ENCODE measurements at regions not wholly inside any gene's neighbourhood (a gene's known extent, or its start where the extent isn't known, plus 50 kb on each side); places are given as distances from the start of the nearest gene placed in this dataset.

DNA sequence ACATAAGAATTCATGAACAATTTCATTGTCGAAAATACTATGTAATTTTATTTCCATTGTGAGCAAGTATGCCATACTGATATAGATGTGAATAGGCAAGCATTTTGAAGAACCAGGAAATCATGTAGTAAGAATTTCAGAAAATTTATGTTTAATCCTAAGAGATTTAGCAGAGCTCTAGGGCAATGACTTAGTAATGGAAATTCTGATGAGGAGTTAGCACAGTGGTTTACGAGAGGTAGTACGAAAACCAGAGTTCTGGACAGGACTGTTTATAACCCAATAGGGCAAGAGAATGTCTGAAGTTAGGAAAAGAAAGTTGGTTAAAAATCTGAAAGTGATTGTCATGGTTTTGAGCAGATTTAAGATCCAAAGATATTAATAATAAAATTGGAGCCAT is 439.6 kb upstream of the DEPDC1 start:
- H3K27me3 ChIP-seq (ENCODE audit: control insufficient read depth in 4 of 4, insufficient read depth in 4 of 4, low read length in 3 of 4) = peaks cover 0 to 2% (median 0%) of the 10 kb centered on the region in 4 donors
- H3K36me3 ChIP-seq (ENCODE audit: control insufficient read depth in 4 of 4, insufficient read depth in 3 of 4, low read depth in 1 of 4, low read length in 3 of 4) = no peaks in the 10 kb centered on the region
- 88% methylated on average over 3 of the region's 3 CpGs for WGBS

DNA sequence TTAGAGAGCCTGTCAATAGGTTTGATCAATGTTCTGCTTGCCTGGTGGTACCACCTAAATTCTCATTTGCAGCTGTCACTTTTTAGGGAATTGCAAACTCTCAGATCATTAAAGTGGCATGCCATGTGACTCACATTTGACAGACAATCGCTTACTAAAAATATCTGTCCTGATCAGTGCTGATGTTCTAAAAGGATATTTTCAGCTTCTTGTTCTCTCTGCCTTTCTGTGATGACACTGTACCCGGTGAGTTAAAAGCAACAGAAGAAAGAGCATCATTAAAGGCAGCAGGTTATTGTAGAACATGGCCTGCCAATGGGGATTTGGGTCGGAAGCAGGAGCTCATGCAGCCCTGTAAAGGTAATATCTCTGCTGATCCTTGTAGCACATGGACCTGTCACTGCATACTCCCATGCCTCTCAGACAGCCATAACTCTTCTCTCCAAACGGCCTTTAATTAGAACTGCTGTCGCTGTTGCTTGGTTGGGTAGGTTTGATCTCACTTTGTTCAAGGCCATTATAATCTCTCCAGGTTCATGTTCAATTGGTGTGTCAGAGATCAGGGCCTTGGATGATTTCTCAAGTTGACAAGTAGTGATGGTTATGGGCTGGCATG is 441.3 kb upstream of the DEPDC1 start:
- Histone ChIP-seq H3K9me3 (ENCODE audit: control insufficient read depth in 4 of 4, low read length in 3 of 4) (no peaks in the 10 kb centered on the region), H3K4me1 (ENCODE audit: control insufficient read depth in 4 of 4, insufficient read depth in 4 of 4, low read length in 3 of 4) (no peaks in the 10 kb centered on the region), H3K27me3 (ENCODE audit: control insufficient read depth in 4 of 4, insufficient read depth in 4 of 4, low read length in 3 of 4) (peaks cover 0 to 2% (median 0%) of the 10 kb centered on the region in 4 donors), H3K36me3 (ENCODE audit: control insufficient read depth in 4 of 4, insufficient read depth in 3 of 4, low read depth in 1 of 4, low read length in 3 of 4) (no peaks in the 10 kb centered on the region), H3K27ac (ENCODE audit: low read depth in 1 of 2, low read length in 2 of 2) (no peak overlapping the region), H3K4me3 (ENCODE audit: low read depth in 1 of 3, low read length in 3 of 3) (no peak overlapping the region), H3K9ac (ENCODE audit: low read depth in 1 of 2, low read length in 2 of 2) (no peak overlapping the region)
- WGBS = 81% methylated on average over 5 of the region's 5 CpGs
- DNase-seq (ENCODE audit: low spot score) = no peak
- TF ChIP-seq FOXA1 (IDR thresholded peaks at IDR 0.05) = no peak
- TF ChIP-seq GABPA (IDR thresholded peaks at IDR 0.05 in 1 of 2, conservative IDR thresholded peaks at IDR 0.05 in 1 of 2) = no peak
- no peak for TF ChIP-seq HNF4G (IDR thresholded peaks at IDR 0.05)
- no peak for TF ChIP-seq NR2F2 (IDR thresholded peaks at IDR 0.05)
- TF ChIP-seq RAD21 (IDR thresholded peaks at IDR 0.05) = no peak
- TF ChIP-seq, protein P1, sequence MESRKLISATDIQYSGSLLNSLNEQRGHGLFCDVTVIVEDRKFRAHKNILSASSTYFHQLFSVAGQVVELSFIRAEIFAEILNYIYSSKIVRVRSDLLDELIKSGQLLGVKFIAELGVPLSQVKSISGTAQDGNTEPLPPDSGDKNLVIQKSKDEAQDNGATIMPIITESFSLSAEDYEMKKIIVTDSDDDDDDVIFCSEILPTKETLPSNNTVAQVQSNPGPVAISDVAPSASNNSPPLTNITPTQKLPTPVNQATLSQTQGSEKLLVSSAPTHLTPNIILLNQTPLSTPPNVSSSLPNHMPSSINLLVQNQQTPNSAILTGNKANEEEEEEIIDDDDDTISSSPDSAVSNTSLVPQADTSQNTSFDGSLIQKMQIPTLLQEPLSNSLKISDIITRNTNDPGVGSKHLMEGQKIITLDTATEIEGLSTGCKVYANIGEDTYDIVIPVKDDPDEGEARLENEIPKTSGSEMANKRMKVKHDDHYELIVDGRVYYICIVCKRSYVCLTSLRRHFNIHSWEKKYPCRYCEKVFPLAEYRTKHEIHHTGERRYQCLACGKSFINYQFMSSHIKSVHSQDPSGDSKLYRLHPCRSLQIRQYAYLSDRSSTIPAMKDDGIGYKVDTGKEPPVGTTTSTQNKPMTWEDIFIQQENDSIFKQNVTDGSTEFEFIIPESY (IDR thresholded peaks at IDR 0.05) = no peak
- no peak for TF ChIP-seq RXRA (IDR thresholded peaks at IDR 0.05)
- TF ChIP-seq, protein P2, sequence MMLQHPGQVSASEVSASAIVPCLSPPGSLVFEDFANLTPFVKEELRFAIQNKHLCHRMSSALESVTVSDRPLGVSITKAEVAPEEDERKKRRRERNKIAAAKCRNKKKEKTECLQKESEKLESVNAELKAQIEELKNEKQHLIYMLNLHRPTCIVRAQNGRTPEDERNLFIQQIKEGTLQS (IDR thresholded peaks at IDR 0.05) = no peak
- TF ChIP-seq HNF4A (conservative IDR thresholded peaks at IDR 0.05) = no peak
- TF ChIP-seq, protein P3, sequence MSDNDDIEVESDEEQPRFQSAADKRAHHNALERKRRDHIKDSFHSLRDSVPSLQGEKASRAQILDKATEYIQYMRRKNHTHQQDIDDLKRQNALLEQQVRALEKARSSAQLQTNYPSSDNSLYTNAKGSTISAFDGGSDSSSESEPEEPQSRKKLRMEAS (IDR thresholded peaks at IDR 0.05) = no peak
- no peak for TF ChIP-seq YY1 (IDR thresholded peaks at IDR 0.05)
- no peak for TF ChIP-seq JUND (IDR thresholded peaks at IDR 0.05)
- TF ChIP-seq TAF1 (conservative IDR thresholded peaks at IDR 0.05) = no peak
- TF ChIP-seq SP1 (IDR thresholded peaks at IDR 0.05) = no peak
- TF ChIP-seq, protein P4, sequence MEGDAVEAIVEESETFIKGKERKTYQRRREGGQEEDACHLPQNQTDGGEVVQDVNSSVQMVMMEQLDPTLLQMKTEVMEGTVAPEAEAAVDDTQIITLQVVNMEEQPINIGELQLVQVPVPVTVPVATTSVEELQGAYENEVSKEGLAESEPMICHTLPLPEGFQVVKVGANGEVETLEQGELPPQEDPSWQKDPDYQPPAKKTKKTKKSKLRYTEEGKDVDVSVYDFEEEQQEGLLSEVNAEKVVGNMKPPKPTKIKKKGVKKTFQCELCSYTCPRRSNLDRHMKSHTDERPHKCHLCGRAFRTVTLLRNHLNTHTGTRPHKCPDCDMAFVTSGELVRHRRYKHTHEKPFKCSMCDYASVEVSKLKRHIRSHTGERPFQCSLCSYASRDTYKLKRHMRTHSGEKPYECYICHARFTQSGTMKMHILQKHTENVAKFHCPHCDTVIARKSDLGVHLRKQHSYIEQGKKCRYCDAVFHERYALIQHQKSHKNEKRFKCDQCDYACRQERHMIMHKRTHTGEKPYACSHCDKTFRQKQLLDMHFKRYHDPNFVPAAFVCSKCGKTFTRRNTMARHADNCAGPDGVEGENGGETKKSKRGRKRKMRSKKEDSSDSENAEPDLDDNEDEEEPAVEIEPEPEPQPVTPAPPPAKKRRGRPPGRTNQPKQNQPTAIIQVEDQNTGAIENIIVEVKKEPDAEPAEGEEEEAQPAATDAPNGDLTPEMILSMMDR (IDR thresholded peaks at IDR 0.05; ENCODE audit: low read depth, low read length, missing input control) = no peak
- TF ChIP-seq, protein P5, sequence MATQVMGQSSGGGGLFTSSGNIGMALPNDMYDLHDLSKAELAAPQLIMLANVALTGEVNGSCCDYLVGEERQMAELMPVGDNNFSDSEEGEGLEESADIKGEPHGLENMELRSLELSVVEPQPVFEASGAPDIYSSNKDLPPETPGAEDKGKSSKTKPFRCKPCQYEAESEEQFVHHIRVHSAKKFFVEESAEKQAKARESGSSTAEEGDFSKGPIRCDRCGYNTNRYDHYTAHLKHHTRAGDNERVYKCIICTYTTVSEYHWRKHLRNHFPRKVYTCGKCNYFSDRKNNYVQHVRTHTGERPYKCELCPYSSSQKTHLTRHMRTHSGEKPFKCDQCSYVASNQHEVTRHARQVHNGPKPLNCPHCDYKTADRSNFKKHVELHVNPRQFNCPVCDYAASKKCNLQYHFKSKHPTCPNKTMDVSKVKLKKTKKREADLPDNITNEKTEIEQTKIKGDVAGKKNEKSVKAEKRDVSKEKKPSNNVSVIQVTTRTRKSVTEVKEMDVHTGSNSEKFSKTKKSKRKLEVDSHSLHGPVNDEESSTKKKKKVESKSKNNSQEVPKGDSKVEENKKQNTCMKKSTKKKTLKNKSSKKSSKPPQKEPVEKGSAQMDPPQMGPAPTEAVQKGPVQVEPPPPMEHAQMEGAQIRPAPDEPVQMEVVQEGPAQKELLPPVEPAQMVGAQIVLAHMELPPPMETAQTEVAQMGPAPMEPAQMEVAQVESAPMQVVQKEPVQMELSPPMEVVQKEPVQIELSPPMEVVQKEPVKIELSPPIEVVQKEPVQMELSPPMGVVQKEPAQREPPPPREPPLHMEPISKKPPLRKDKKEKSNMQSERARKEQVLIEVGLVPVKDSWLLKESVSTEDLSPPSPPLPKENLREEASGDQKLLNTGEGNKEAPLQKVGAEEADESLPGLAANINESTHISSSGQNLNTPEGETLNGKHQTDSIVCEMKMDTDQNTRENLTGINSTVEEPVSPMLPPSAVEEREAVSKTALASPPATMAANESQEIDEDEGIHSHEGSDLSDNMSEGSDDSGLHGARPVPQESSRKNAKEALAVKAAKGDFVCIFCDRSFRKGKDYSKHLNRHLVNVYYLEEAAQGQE (IDR thresholded peaks at IDR 0.05) = no peak
- TF ChIP-seq FOXA2 (IDR thresholded peaks at IDR 0.05) = no peak

More for the DNA sequence above, 439.6 kb upstream of the DEPDC1 start:
- TF ChIP-seq EGR1 (IDR thresholded peaks at IDR 0.05; ENCODE audit: low read depth in 2 of 2) (no peak), NR2F2 (IDR thresholded peaks at IDR 0.05) (no peak), FOXA1 (IDR thresholded peaks at IDR 0.05) (no peak), YY1 (IDR thresholded peaks at IDR 0.05) (no peak), SP1 (IDR thresholded peaks at IDR 0.05) (no peak), TAF1 (conservative IDR thresholded peaks at IDR 0.05) (no peak), RAD21 (IDR thresholded peaks at IDR 0.05) (no peak), FOXA2 (IDR thresholded peaks at IDR 0.05) (no peak), HNF4G (IDR thresholded peaks at IDR 0.05) (no peak), JUND (IDR thresholded peaks at IDR 0.05) (no peak)
- TF ChIP-seq, protein P2 (IDR thresholded peaks at IDR 0.05) = no peak
- TF ChIP-seq, protein P3 (IDR thresholded peaks at IDR 0.05) = no peak
- H3K9me3 ChIP-seq (ENCODE audit: control insufficient read depth in 4 of 4, low read length in 3 of 4) = no peaks in the 10 kb centered on the region
- DNase-seq (ENCODE audit: low spot score) = no peak
- no peak overlapping the region for H3K9ac ChIP-seq (ENCODE audit: low read depth in 1 of 2, low read length in 2 of 2)
- H3K4me1 ChIP-seq (ENCODE audit: control insufficient read depth in 4 of 4, insufficient read depth in 4 of 4, low read length in 3 of 4) = no peaks in the 10 kb centered on the region
- no peak overlapping the region for H3K27ac ChIP-seq (ENCODE audit: low read depth in 1 of 2, low read length in 2 of 2)
- H3K4me3 ChIP-seq (ENCODE audit: low read depth in 1 of 3, low read length in 3 of 3) = no peak overlapping the region
